Central memory CD4-positive, alpha-beta T cell (primary cell): ENCODE measurements at regions not wholly inside any gene's neighbourhood (a gene's known extent, or its start where the extent isn't known, plus 50 kb on each side); places are given as distances from the start of the nearest gene placed in this dataset.

Experiments used
- DNase-seq: peaks from one replicate; pipeline ENCODE4 v3.0.0; 2022

GRCh38 chr5:4911646-4912403 is 228.3 kb upstream of the ADAMTS16 start:
- no peak for DNase-seq

GRCh38 chr5:4921929-4922328 is 218.2 kb upstream of the ADAMTS16 start:
- no peak for DNase-seq

GRCh38 chr5:4924577-4924976 is 215.6 kb upstream of the ADAMTS16 start:
- DNase-seq, result no peak

- DNase-seq, result no peak
These were observed 213.0 kb upstream of the ADAMTS16 start for GRCh38 chr5:4927097-4927496.

- no peak for DNase-seq
These were observed 211.7 kb upstream of the ADAMTS16 start for GRCh38 chr5:4928409-4928808.

GRCh38 chr5:4929092-4929655 is 211.0 kb upstream of the ADAMTS16 start:
- DNase-seq, result no peak

- DNase-seq, result no peak
These were observed 200.9 kb upstream of the ADAMTS16 start for GRCh38 chr5:4939042-4939781.

GRCh38 chr5:4941161-4941560 is 199.0 kb upstream of the ADAMTS16 start:
- no peak for DNase-seq

GRCh38 chr5:4941957-4942830 is 197.9 kb upstream of the ADAMTS16 start:
- DNase-seq, result no peak

- no peak for DNase-seq
These were observed 197.3 kb upstream of the ADAMTS16 start for GRCh38 chr5:4942831-4943178.

- no peak for DNase-seq
These were observed 194.8 kb upstream of the ADAMTS16 start for GRCh38 chr5:4945296-4945695.

GRCh38 chr5:4947106-4947505 is 193.0 kb upstream of the ADAMTS16 start:
- DNase-seq, result no peak

- no peak for DNase-seq
These were observed 192.1 kb upstream of the ADAMTS16 start for GRCh38 chr5:4947893-4948536.

- no peak for DNase-seq
These were observed 191.0 kb upstream of the ADAMTS16 start for GRCh38 chr5:4949108-4949507.

- no peak for DNase-seq
These were observed 186.6 kb upstream of the ADAMTS16 start for GRCh38 chr5:4953576-4953975.

GRCh38 chr5:4954048-4954447 is 186.1 kb upstream of the ADAMTS16 start:
- DNase-seq, result no peak

GRCh38 chr5:4963265-4963664 is 176.9 kb upstream of the ADAMTS16 start:
- DNase-seq, result no peak

- DNase-seq, result no peak
These were observed 170.8 kb upstream of the ADAMTS16 start for GRCh38 chr5:4969351-4969750.

GRCh38 chr5:4970171-4970570 is 170.0 kb upstream of the ADAMTS16 start:
- no peak for DNase-seq

GRCh38 chr5:4976902-4977301 is 163.2 kb upstream of the ADAMTS16 start:
- DNase-seq, result no peak

GRCh38 chr5:4977416-4978110 is 162.6 kb upstream of the ADAMTS16 start:
- no peak for DNase-seq

- DNase-seq, result no peak
These were observed 159.9 kb upstream of the ADAMTS16 start for GRCh38 chr5:4980201-4980600.
